ENCODE measurements at regions not wholly inside any gene's neighbourhood (a gene's known extent, or its start where the extent isn't known, plus 50 kb on each side); places are given as distances from the start of the nearest gene placed in this dataset.

- no peak for TF ChIP-seq YY1 (IDR thresholded peaks at IDR 0.05)
- TF ChIP-seq CTCF (IDR thresholded peaks at IDR 0.05; ENCODE audit: low read depth, low read length, missing input control) = no peak
- no peak for TF ChIP-seq JUND (IDR thresholded peaks at IDR 0.05)
- TF ChIP-seq MAX (IDR thresholded peaks at IDR 0.05) = no peak
- no peak for TF ChIP-seq EGR1 (IDR thresholded peaks at IDR 0.05; ENCODE audit: low read depth in 2 of 2)
- no peak for TF ChIP-seq RAD21 (IDR thresholded peaks at IDR 0.05)
- no peak for TF ChIP-seq ZBTB33 (IDR thresholded peaks at IDR 0.05)
- no peak for TF ChIP-seq REST (IDR thresholded peaks at IDR 0.05)
- TF ChIP-seq SP1 (IDR thresholded peaks at IDR 0.05) = no peak
- TF ChIP-seq HNF4G (IDR thresholded peaks at IDR 0.05) = no peak
- TF ChIP-seq GABPA (IDR thresholded peaks at IDR 0.05 in 1 of 2, conservative IDR thresholded peaks at IDR 0.05 in 1 of 2) = no peak
- TF ChIP-seq TAF1 (conservative IDR thresholded peaks at IDR 0.05) = no peak
- TF ChIP-seq FOXA1 (IDR thresholded peaks at IDR 0.05) = no peak
Observed at GRCh38 chr7:108997480-108997879, 427.8 kb downstream of the DNAJB9 start.

All from liver (tissue), 3 donors.